ENCODE measurements at regions not wholly inside any gene's neighbourhood (a gene's known extent, or its start where the extent isn't known, plus 50 kb on each side); places are given as distances from the start of the nearest gene placed in this dataset.
A peak's percentile ranks its signal among the peaks of the same experiment; 100 is the strongest.
"Not testable (repeated sequence)": the region's sequence is repeated elsewhere in the genome, so short reads cannot be mapped to it uniquely, and the experiment has no call there.

DNA sequence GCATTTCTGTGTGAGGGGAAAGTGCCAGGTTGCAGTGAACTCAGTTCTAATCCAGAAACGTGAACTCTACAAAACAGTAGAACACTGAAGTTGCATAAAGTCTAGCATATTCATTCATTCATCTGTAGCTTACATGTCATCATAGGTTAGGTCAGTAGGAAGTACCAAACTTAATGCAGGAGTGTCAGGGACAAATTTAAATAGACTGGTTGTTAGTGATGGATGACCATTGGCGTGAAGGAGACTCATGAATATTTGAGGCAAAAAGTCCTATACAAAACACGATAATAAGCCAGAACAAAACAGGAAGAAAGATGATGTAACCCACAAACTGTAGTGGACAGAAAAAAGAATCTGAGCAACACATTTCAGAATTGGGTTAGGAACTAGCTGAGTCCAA, 592.8 kb upstream of the PCDH10 start:
- DNase-seq: no peak

DNA sequence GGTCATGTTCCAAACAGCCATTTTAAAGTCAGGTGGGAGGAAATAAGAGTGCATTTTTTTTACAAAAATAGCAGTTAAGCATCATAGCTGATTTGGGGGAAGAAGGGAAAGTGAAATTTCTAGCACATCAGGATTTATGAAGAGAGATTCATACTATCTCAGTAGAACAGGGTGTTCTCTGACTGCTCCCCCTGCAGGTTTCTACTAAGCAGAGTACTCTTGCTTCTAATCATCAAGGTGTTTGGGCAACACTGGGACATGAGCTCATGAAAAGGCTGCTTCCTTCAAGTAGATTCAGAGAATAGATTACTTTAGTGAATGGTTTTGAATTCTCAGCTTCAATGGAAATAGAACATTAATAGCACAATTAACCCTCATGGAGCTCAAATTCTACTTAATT, 591.4 kb upstream of the PCDH10 start:
- no peak for DNase-seq

DNA sequence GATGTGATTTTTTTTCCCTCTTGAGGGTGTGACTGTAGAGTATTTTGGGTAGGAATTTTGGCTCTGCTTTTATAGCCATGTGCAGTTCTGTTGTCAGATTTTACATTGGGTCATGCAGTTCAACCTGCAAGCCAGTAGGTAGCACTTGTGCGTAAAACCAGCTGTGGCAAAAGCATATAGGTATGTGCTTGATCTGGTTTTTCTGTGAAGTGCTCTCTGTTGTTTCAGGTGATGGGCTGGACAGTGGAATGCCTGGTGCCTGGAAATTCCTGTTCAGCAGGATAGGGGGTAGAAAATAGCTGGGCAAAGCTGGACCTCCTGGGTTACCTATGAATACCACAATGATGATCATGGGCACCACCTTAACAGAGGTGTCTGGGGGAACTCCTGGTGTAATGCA, 584.2 kb upstream of the PCDH10 start:
- no peak for DNase-seq

DNA sequence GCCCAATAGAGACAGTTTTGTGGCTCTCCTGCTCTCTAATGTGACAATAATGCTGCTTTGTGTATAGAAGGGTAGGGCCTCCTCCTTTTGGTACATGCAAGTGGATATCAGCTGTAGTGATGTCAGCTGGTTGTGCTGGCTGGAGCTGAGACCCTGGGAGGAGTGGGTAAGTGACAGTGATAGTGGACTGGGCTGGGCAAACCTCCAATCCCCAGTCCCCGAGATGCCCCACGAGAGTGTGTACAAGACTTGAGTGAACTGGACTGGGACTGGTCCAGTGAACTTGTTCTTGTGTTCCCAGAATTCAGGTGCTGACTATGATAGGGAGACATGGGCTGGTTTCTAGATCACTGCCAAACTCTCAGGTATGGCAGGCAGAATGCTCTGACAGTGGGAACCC, 583.6 kb upstream of the PCDH10 start:
- DNase-seq: no peak

DNA sequence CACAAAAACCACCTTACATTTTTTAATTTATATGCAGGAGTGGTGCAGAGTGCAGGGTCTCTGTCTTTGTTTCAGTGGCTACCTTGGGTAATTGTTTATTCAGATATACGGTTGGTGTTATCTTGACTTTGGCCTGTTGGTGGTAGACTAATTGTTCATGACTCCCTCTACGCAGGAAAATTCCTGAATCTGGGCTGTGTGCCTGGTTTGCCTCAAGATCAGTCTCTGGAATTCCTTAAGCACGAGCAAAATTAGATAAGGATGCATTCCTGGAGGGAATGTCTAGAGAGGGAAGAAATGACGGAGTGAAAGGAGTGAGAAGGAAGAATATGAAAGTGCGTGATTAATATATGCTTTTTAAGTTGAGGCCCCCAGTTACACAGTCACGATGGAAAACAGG, 576.9 kb upstream of the PCDH10 start:
- no peak for DNase-seq

DNA sequence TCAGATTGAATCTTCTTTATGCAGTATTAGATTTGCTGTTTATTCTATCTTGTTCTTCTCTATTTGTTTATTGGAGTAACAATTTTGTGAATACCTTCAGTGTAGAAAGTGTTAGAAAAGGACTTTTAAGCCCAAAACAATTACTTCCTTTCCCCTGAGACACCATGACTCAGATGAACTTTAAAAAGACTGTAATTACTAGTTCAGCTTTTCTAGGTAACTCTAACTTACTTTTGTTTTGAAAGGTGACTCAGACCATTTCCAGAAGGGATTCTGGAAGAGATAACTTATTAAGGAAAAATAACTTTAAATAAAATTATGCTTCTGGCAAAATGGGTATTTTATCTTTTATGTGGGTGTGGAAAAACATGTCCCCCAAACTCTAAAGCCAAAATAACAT, 561.5 kb upstream of the PCDH10 start:
- DNase-seq: no peak

DNA sequence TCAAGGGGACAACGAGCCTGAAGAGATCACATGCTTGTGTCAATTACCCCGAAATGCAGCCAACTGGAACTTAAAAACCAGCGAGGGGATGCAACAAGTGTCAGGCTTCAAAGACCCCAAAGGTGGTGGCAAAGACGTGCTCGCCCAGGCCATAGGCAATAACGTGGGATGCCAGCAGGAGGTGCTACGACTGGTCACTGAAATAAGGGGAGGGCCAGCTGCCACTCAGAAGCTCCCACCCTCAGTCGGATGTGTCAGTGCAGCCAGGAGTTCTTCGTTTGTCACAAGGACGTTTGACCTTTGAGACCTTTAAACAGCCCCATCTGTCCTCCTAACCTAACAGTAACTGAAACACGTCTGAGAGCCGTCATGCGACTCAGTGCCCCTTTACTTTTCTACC, 556.8 kb upstream of the PCDH10 start:
- DNase-seq: no peak

DNA sequence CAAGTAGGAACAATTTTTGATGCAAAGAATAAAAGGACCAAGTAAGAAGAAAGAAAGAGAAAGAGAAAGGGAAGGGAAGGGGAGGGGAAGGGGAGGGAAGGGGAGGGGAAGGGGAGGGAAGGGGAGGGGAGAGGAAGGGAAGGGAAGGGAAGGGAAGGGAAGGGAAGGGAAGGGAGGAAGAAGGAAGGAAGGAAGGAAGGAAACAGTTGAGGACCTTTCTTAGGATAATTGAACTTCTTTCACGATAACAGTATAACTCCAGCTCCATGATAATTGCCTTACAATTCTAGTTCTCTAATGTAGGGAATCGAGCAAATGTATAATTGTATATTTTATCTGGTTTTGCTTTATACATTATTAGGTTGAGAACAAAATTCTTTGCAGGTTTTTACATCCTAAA, 556.2 kb upstream of the PCDH10 start:
- DNase-seq: no peak

DNA sequence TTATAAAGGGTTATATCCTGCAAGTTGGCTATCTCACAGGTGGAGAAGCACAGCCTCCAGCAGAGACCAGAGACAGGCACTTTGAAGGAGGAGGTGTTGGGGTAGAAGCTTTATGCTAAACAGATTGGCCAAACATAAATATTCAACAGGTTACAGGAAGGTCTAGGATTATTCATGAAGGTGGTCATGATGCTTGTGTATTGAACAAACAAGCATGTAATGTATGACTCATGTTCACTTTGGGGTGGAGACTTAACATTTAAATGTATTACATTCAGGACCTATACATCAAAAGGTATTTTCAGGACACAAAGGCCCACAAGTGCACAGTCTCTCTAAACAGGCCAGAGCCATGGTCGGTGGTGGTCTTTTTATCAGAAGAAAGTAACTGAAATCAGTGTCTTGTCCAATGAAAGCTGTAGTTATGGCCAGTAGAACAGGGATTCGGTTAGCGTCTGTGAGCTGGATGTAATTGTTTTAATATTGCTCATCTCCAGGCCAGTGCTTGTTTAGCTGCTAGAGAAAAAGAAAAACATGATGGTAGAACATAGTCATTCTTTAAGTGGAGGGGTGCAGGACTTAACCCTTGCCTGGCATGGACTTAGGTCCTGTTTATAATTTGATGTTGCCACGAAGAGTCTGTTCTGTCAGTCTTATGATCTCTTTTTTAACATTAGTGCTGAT, 555.2 kb upstream of the PCDH10 start:
- no peak for DNase-seq

DNA sequence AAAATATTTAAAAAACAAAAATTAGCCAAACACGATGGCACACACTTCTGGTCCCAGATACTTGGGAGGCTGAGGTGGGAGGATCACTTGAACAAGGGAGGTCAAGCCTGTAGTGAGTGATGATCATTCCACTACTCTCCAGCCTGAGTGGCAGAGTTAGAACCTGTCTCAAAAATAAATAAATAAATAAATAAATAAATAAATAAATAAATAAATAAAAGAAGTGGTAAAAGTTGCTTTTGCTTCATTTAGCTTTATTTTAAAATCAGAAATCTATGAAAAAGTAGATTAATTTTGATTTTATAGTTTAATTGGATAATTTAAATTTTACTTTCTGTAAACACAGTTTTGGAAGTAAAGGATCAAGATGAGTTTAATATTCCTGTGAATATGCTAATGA, 552.9 kb upstream of the PCDH10 start:
- no peak for DNase-seq

DNA sequence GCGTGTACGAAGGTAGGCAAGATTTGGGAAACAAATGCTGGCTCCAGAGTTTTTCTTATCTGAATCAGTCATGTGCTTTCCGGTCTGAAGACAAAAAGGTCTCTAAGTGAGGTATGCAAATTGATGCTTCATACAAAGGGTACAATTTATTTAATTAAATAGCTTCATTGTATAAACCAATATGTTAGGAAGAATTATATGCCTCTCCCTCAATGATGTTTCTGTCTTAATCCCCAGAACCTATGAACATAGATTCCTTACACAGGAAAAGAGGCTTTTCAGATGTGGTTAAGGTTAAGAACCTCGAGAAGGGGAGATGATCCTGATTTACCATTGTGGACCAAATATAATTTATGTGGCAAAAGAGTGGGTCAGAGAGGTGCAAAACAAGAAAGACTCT, 543.5 kb upstream of the PCDH10 start:
- no peak for DNase-seq

DNA sequence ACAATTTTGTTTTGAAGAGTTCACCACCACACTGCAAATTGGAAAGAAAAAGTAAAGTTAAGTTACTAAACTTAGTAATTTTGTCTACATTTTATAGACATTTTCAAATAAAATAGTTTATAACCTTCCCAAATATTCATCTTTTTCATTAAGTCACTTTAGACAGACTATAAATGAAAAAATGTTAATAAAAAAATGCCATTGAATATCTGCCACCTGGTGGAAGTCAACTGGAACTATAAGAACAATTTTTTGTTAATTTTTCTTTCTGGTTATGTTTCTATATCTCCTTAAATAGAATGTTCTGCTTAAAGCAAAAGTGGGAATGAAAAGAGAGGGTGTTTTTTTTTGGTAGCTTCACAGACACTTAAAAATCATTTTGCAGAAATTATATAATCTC, 534.4 kb upstream of the PCDH10 start:
- peak; percentile 6 for DNase-seq

DNA sequence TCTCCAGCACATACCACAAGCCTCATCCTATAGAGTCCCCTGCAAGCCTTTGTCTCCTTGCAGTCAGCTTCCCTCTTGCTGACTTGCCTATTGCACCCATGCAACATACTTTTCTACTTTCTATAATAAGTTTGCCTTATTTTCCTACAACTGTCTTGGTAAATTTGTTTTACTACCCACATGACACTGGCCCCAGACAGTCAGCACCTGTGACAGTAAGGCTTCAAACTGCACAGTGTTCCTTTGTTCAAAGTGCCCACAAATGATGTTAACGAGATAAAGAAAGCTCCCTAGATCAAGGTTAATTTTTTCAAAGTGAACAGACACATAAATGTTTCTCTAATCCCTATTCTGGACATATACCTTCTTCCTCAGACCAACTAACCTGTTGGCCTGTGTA, 529.1 kb upstream of the PCDH10 start:
- no peak for DNase-seq

DNA sequence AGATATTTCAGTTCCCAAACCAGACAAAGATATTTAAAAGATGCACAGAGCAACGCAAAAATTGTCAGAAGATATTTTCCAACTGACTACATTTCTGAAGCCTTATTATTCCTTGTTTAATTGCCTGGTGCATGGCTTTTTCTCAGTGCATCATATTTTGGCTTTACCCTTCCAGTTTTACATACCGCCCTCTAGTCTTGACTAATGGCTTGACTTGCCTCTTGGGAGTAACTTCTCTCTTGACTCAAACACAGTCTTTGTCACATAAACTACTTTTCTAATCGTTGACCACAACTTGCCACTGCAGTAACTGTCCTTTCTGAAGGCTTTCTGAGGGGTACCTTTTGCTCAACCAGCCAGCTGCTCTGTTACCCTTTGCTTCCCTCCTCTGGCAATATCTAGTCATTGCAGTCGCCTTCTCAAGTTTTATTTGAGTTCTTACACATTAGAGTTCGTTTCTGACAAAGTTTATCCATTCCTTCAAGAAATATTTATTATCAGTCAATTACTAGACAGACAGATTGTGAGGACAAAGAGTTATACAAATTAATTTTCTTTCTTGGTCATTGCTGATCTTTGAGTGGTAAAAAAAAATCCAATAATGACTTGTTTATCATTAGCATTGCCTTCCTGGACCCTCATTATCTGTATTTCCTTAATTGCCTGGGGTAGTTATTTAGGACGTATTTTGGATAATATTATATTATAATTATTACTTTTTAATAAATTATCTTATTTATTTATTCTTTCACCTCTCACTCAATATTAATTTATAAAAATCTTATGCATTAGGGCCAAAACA, 506.9 kb upstream of the PCDH10 start:
- DNase-seq: peak; percentile 87

DNA sequence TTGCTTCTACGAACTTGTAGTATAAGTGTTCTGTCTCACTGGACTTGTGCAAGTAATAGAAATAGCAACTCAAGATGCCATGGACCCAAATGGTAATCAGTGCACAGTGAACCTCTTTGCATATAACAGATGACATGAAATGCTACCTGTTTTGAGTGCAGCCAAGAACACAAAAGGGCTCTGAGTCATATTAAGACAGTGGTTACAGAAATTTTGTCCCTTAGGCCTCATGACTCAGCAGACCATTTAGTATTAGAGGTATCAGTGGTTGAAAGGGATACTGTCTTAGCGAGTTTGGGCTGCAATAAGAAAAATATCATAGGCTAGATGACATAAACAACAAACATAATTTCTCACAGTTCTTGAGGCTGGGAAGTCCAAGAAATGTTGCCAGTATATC, 502.9 kb upstream of the PCDH10 start:
- DNase-seq: no peak

DNA sequence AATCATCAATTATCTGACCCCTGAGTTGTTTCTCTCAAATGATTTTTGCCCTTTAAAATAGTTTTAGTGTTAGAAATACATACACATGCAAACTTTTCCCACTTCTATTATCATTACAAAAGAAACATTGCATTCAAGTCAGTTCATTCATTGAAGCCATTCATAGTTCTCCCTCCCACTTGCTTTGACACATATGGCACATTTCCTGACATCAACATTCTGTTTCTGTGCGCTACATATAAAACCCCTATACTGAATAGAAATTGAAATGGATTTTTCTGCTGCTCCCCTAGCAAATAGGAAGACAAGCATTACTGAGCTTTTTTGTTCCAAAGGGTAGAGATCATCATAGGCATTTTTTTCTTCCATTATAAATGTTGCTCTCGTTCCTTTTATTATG, 497.9 kb upstream of the PCDH10 start:
- DNase-seq: no peak

DNA sequence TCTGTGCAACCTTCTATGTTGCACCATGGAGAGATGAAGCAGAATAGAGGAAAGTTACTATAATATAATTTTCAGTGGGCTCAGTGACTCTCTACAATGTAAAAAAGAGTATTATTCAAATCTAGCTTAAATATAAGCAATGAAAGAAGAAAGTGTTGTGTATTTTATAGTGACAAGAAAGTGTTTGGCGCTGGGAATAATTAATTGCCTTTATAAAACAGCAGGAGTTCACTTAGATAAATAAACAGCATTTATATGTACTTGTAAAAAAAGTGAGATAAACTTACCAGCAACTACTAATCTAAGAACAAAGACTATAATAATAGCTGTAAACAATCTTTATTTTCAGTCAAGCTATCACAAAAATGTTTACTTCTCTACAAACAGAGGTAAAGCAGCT, 488.9 kb upstream of the PCDH10 start:
- DNase-seq: no peak

DNA sequence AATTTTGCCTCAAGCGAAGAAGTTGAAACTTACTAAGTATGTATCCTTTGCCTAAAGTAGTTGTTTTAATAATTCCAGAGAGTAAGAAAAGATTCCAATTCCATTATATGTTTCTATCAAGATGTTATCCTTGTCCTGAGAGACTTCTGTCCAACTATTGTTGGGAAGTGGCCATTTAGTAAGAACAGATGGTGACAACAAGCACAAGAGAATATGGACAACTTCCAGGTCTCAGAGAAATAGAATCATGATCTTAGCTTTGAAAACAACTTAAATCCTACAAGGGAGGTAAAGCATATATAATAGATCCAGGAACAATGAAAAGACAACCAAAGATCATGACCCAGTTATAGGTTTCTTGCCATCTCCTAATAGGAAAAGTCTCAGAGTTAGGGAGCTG, 486.6 kb upstream of the PCDH10 start:
- DNase-seq: no peak

DNA sequence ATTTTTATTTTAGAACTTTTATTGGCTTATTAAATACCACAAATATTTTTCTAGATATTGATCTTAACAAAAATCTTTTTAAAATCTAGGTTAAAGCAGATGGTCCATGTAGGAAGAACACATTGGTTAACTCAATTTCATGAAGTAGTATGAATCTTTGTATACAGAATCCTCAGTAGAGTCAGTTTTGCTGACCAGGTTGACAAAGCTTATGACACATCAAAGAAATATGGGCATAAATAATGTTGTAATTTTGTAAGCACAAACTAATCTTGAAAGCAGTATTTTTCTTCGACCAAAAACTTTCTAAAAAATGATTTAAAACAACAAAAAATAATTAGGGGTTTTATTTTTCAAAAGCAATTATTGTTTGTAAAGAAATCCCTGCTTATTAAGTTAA, 479.3 kb upstream of the PCDH10 start:
- no peak for DNase-seq

DNA sequence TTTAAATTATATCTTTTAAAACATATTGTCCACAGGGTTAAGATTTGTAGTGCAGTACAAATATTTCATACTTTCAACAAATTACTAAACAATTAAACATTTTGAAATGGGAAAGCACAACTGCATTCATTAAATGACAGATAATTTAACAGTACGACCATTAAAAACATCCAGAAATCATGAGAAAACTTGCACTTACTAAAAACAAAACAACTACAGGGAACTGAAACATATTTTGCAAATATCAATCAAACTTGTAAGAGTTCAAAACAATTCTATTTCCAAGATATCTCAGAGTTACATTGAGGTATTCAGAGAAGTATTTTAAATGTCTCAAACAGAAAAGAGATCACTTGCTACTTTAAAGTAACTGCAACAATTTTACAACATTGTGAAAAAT, 478.5 kb upstream of the PCDH10 start:
- DNase-seq: no peak

DNA sequence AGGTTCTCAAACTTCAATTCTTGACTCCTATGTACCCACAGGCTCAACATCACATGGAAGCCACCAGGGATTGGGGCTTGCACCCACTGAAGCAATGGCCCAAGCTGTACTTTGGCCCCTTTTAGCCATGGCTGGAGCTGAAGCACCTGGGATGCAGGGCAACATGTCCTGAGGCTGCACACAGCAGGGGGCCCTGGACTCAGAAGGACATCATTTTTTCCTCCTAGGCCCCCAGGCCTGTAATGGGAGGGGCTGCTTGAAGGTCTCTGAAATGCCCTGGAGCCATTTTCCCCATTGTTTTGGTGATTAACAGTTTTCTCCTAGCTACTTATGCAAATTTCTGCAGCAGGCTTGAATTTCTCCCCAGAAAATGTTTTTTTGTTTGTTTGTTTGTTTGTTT, 465.1 kb upstream of the PCDH10 start:
- DNase-seq: no peak

DNA sequence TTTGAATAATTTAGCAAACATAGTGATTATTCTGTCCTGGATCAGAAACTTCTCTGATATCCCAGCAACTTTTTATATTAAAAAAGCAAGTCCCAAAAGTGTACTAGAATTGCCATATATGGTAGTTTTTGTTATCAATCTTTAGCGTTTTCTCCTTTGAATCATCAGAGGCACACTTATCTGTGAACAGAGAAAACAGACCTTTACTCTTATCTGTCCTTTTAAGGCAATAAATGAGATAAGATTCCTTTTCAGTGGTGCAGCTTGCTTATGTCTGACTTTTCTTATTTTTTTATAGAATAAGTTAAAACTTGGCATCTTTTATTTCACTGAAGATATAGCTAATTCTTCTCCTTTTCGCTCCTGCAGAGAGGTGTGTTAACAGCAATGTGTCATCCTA, 458.1 kb upstream of the PCDH10 start:
- DNase-seq: no peak

DNA sequence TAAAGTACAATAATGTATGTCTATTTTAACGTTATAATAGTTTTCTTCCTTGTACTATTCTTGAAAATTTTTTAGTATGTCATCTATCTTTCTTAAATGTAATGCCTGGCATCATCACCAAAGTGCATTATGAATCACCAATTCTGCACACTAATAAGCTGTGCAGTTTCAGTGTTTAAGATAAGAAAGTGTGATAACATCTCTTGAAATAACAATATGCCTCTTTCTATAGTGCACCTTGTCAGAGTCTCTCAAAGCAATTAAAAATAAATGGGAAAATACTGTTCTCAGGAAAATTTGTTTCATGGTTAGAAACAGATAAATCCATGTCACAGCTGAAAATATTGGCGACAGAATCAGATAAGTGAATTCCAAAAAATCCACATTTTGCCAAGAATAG, 457.4 kb upstream of the PCDH10 start:
- DNase-seq: no peak

DNA sequence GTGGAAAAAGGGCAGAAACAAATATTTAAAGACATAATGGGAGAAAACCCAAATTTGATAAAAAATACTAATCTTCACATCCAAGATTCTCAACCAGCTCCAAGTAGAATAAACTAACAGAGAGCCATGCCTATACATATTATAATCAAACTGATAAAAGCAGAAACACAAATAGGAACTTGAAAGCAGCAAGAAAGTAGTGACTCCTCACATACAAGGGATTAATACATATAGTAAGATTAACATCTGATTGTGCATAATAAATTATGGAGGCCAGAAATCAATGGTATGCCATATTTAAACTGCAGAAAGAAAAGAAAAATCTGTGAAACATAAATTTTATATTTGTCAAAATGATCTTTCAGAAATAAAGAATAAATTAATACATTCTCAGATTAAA, 454.3 kb upstream of the PCDH10 start:
- no peak for DNase-seq

DNA sequence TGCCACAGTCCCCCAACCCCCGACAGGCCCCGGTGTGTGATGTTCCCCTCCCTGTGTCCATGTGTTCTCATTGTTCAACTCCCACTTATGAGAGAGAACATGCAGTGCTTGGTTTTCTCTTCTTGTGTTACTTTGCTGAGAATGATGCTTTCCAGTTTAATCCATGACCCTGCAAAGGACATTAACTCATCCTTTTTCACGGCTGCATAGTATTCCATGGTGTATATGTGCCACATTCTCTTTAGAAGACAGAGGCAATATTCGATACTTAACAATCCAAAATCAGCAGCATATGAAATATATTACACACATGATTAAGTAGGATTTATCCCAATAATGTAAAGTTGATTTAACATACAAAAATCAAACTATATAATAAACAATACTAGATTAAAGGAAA, 451.6 kb upstream of the PCDH10 start:
- not testable (repeated sequence) for DNase-seq

Measured in eye (tissue), 1 donor.